Activated CD4-positive, alpha-beta T cell treated with anti-CD3 and anti-CD28 coated beads, Interleukin-2, amount 10 ng/mL, durations not matched to agents 7 days and 5 days (primary cell): ENCODE measurements at regions not wholly inside any gene's neighbourhood (a gene's known extent, or its start where the extent isn't known, plus 50 kb on each side); places are given as distances from the start of the nearest gene placed in this dataset.

Experiments used
- CTCF ChIA-PET: fragments of 350-600 bp; sonication (Branson Sonifier 250); formaldehyde crosslinking; loops from one replicate; lab custom pipeline; 2021; ENCODE audit warnings: antibody characterized with exemption; lab: Charles Lee
- POLR2A ChIA-PET: fragments of 350-600 bp; sonication (Branson Sonifier 250); formaldehyde crosslinking; loops from one replicate; lab custom pipeline; 2021; ENCODE audit warnings: antibody characterized with exemption; lab: Charles Lee
- DNase-seq: peaks from one replicate; pipeline ENCODE4 v3.0.0-alpha.2; 2020
- H3K27ac Mint-ChIP-seq: one replicate; pipeline ENCODE4 v1.8.0; 2021; ENCODE audit warnings: mild to moderate bottlenecking, moderate library complexity, mixed read lengths
- H3K27me3 Mint-ChIP-seq: one replicate; pipeline ENCODE4 v1.8.0; 2021; ENCODE audit warnings: mixed read lengths
- H3K36me3 Mint-ChIP-seq: one replicate; pipeline ENCODE4 v1.8.0; 2021; ENCODE audit warnings: low read depth, mixed read lengths
- H3K4me1 Mint-ChIP-seq: one replicate; pipeline ENCODE4 v1.8.0; 2021; ENCODE audit warnings: mixed read lengths
- H3K4me3 Mint-ChIP-seq: one replicate; pipeline ENCODE4 v1.8.0; 2021; ENCODE audit warnings: mild to moderate bottlenecking, moderate library complexity, mixed read lengths
- H3K9me3 Mint-ChIP-seq: one replicate; pipeline ENCODE4 v1.8.0; 2021; ENCODE audit warnings: mixed read lengths

DNA sequence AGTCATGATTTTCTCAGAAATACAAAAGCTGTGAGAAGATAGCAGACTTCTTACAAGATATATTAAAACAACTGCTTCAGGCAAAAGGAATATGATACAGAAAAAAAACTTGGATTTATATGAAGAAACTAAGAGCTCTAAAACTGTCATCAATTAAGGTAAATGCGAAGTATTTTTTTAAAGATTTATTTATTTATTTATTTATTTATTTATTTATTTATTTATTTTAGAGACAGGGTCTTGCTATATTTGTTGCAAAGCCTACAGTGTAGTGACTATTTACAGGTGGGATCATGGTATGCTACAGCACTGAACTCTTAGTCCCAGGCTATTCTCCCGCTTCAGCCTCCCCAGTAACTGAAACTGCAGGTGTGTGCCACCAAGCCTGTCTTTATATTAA lies 274.3 kb upstream of the BCHE start:
- Mint-ChIP-seq H3K4me3 (no peak overlapping the region), H3K9me3 (peaks cover 6% of the 10 kb centered on the region), H3K36me3 (no peaks in the 10 kb centered on the region), H3K4me1 (no peaks in the 10 kb centered on the region), H3K27ac (no peak overlapping the region), H3K27me3 (no peaks in the 10 kb centered on the region)
- ChIA-PET POLR2A (no interaction called here), CTCF (no interaction called here)
- DNase-seq, result no peak

GRCh38 chr3:166110102-166110501 lies 272.9 kb upstream of the BCHE start:
- Mint-ChIP-seq H3K4me1 (no peaks in the 10 kb centered on the region), H3K27me3 (no peaks in the 10 kb centered on the region), H3K36me3 (no peaks in the 10 kb centered on the region), H3K9me3 (peaks cover 10% of the 10 kb centered on the region), H3K4me3 (no peak overlapping the region), H3K27ac (no peak overlapping the region)
- ChIA-PET CTCF (no interaction called here), POLR2A (no interaction called here)
- DNase-seq, result no peak

- DNase-seq, result no peak
- Mint-ChIP-seq H3K4me1 (no peaks in the 10 kb centered on the region), H3K27ac (no peak overlapping the region), H3K27me3 (no peaks in the 10 kb centered on the region), H3K36me3 (no peaks in the 10 kb centered on the region), H3K9me3 (peaks cover 12% of the 10 kb centered on the region), H3K4me3 (no peak overlapping the region)
- POLR2A ChIA-PET, result no interaction called here
- CTCF ChIA-PET, result no interaction called here
Observed at GRCh38 chr3:166104938-166105337, 267.7 kb upstream of the BCHE start.

GRCh38 chr3:166100730-166101129 lies 263.5 kb upstream of the BCHE start:
- H3K9me3 Mint-ChIP-seq, result peaks cover 4% of the 10 kb centered on the region
- no peak overlapping the region for H3K27ac Mint-ChIP-seq
- H3K36me3 Mint-ChIP-seq, result no peaks in the 10 kb centered on the region
- no peaks in the 10 kb centered on the region for H3K27me3 Mint-ChIP-seq
- no peak for DNase-seq
- ChIA-PET CTCF (no interaction called here), POLR2A (no interaction called here)
- no peak overlapping the region for H3K4me3 Mint-ChIP-seq
- H3K4me1 Mint-ChIP-seq, result no peaks in the 10 kb centered on the region

DNA sequence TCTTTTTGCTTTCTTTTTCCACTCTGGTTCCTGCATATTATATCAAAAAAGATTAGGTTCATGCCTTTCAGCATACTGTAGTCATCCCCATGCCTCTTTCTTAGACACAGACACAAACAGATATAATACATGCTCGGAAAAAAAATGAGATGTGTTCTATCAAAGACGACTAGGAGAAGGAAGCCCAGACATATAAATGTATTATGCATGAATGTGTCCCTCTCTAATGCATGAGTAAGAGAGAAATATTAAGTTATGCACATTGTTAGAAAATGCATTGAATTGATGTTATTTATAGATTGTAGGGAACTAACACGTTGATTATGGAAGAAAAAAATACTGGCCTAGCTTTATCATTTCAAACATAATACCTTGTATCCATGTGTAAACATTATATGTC lies 252.4 kb upstream of the BCHE start:
- DNase-seq, result no peak
- no peak overlapping the region for H3K27ac Mint-ChIP-seq

DNA sequence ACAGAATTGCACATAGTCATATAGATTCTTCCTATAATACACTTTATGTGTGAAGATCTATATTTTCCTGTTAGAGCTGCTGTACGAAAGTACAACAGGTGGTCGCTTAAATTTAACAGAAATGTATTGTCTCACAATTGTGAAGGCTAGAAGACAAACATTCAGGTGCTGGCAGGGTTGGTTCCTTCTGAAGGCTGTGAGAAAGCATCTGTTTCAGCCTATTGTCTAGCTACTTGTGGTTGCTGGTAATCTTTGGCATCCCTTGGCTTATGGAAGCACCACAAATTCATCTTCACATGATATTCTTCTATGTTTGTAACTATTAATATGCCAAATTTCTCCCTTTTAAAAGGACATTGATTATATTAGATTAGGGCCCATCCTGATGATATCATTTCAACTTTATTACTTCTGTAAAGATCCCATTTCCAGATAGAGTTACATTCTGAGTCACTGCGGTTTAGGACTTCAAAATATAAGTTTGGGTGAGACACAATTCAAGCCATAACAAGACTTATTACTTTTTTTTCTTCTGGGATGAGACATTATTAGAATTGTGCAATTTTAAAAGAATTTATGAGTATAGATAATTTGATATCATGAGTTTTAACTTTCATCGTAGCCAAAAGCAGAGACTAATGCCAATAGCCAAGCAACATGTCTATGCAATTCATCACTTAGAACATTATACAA lies 248.1 kb upstream of the BCHE start:
- H3K27ac Mint-ChIP-seq, result no peak overlapping the region
- POLR2A ChIA-PET, result no interaction called here
- DNase-seq, result no peak
- CTCF ChIA-PET, result interaction anchor here (0.6 kb wide), 1 partner anchor 229 kb away, joined by 3 read pairs; no protein-coding TSS in a partner anchor
- no peaks in the 10 kb centered on the region for H3K9me3 Mint-ChIP-seq
- no peak overlapping the region for H3K4me3 Mint-ChIP-seq
- H3K36me3 Mint-ChIP-seq, result no peaks in the 10 kb centered on the region
- H3K27me3 Mint-ChIP-seq, result no peaks in the 10 kb centered on the region
- H3K4me1 Mint-ChIP-seq, result no peaks in the 10 kb centered on the region

More for the DNA sequence above, 252.4 kb upstream of the BCHE start:
- no peak overlapping the region for H3K4me3 Mint-ChIP-seq
- no peaks in the 10 kb centered on the region for H3K27me3 Mint-ChIP-seq
- H3K4me1 Mint-ChIP-seq, result no peaks in the 10 kb centered on the region
- POLR2A ChIA-PET, result no interaction called here
- CTCF ChIA-PET, result no interaction called here
- H3K36me3 Mint-ChIP-seq, result no peaks in the 10 kb centered on the region
- H3K9me3 Mint-ChIP-seq, result no peaks in the 10 kb centered on the region

- H3K27ac Mint-ChIP-seq, result no peak overlapping the region
- no peak overlapping the region for H3K4me3 Mint-ChIP-seq
- no peaks in the 10 kb centered on the region for H3K36me3 Mint-ChIP-seq
Observed at GRCh38 chr3:166080096-166080495, 242.9 kb upstream of the BCHE start.

DNA sequence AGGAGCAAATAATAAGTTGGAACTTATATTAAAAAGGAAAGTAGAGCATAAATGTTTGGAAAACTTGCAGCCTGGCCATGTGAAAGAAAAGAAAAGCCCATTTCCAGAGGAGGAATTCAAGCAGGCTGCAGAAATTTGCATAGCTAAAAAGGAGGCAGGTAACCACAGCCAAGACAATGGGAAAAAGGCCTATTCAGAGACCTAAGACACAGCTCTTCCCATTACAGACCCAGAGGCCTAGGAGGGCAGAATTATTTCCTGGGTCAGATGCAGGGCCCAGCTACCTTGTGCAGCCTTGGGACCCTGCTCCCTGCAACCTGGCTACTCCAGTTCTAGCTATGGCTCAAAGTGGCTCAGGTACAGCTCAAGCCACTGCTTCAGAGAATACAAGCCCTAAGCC lies 234.6 kb upstream of the BCHE start:
- H3K4me3 Mint-ChIP-seq, result no peak overlapping the region

More at GRCh38 chr3:166080096-166080495, 242.9 kb upstream of the BCHE start:
- POLR2A ChIA-PET, result no interaction called here
- CTCF ChIA-PET, result no interaction called here
- Mint-ChIP-seq H3K27me3 (no peaks in the 10 kb centered on the region), H3K9me3 (no peaks in the 10 kb centered on the region), H3K4me1 (no peaks in the 10 kb centered on the region)
- no peak for DNase-seq

DNA sequence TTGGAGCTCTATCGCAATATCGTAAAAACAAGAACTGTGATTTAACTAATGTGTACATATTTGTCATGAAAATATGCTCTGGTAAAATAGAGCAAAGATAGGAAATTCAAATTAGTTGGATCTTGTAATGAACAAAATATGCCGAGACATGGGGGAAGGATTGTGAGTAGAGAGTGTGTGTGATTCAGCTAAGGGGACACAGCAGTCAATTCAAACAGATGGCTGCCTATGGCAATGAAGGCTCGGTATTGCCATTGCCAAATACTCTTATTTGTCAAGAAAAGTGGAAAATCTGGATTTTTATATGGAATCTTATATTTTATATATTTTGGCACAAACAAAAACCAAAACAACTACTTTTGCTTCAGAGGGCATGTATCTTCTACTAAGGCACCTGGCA lies 227.3 kb upstream of the BCHE start:
- CTCF ChIA-PET, result no interaction called here
- H3K4me3 Mint-ChIP-seq, result no peak overlapping the region
- no peaks in the 10 kb centered on the region for H3K27me3 Mint-ChIP-seq
- H3K36me3 Mint-ChIP-seq, result no peaks in the 10 kb centered on the region
- H3K9me3 Mint-ChIP-seq, result peaks cover 1% of the 10 kb centered on the region
- DNase-seq, result no peak
- POLR2A ChIA-PET, result no interaction called here
- H3K4me1 Mint-ChIP-seq, result no peaks in the 10 kb centered on the region
- no peak overlapping the region for H3K27ac Mint-ChIP-seq

More for the DNA sequence above, 234.6 kb upstream of the BCHE start:
- Mint-ChIP-seq H3K4me1 (no peaks in the 10 kb centered on the region), H3K27me3 (no peaks in the 10 kb centered on the region), H3K9me3 (peaks cover 4% of the 10 kb centered on the region), H3K36me3 (no peaks in the 10 kb centered on the region), H3K27ac (no peak overlapping the region)
- no peak for DNase-seq
- ChIA-PET CTCF (no interaction called here), POLR2A (no interaction called here)

GRCh38 chr3:166060789-166061479 lies 223.7 kb upstream of the BCHE start:
- Mint-ChIP-seq H3K9me3 (no peaks in the 10 kb centered on the region), H3K27me3 (no peaks in the 10 kb centered on the region), H3K4me3 (no peak overlapping the region), H3K27ac (no peak overlapping the region), H3K4me1 (no peaks in the 10 kb centered on the region), H3K36me3 (no peaks in the 10 kb centered on the region)
- no peak for DNase-seq
- POLR2A ChIA-PET, result no interaction called here
- CTCF ChIA-PET, result no interaction called here

- Mint-ChIP-seq H3K4me1 (no peaks in the 10 kb centered on the region), H3K4me3 (no peak overlapping the region), H3K27me3 (no peaks in the 10 kb centered on the region), H3K9me3 (peaks cover 3% of the 10 kb centered on the region), H3K27ac (no peak overlapping the region), H3K36me3 (no peaks in the 10 kb centered on the region)
- ChIA-PET POLR2A (no interaction called here), CTCF (no interaction called here)
- no peak for DNase-seq
Observed at GRCh38 chr3:166052440-166052839, 215.2 kb upstream of the BCHE start.

GRCh38 chr3:166029507-166029906 lies 192.3 kb upstream of the BCHE start:
- H3K9me3 Mint-ChIP-seq, result peaks cover 2% of the 10 kb centered on the region
- ChIA-PET CTCF (no interaction called here), POLR2A (no interaction called here)
- H3K4me3 Mint-ChIP-seq, result no peak overlapping the region
- no peaks in the 10 kb centered on the region for H3K36me3 Mint-ChIP-seq
- no peak overlapping the region for H3K27ac Mint-ChIP-seq
- no peak for DNase-seq
- H3K27me3 Mint-ChIP-seq, result no peaks in the 10 kb centered on the region
- no peaks in the 10 kb centered on the region for H3K4me1 Mint-ChIP-seq

- Mint-ChIP-seq H3K4me1 (no peaks in the 10 kb centered on the region), H3K27me3 (no peaks in the 10 kb centered on the region), H3K9me3 (peaks cover 2% of the 10 kb centered on the region), H3K36me3 (no peaks in the 10 kb centered on the region), H3K4me3 (no peak overlapping the region), H3K27ac (no peak overlapping the region)
- no peak for DNase-seq
- CTCF ChIA-PET, result no interaction called here
- POLR2A ChIA-PET, result no interaction called here
Observed at GRCh38 chr3:166013073-166013679, 176.0 kb upstream of the BCHE start.
